HG03045 (cell line): ENCODE measurements at regions not wholly inside any gene's neighbourhood (a gene's known extent, or its start where the extent isn't known, plus 50 kb on each side); places are given as distances from the start of the nearest gene placed in this dataset.
"Not testable (repeated sequence)": the region's sequence is repeated elsewhere in the genome, so short reads cannot be mapped to it uniquely, and the experiment has no call there.

ENCODE experiments used
- ATAC-seq: cut with Tn5 transposase; IDR thresholded peaks from one replicate; pipeline ENCODE4 v1.9.1; 2021; ENCODE audit warnings: mild to moderate bottlenecking, moderate library complexity; ENCODE audit not compliant: unreplicated experiment

DNA sequence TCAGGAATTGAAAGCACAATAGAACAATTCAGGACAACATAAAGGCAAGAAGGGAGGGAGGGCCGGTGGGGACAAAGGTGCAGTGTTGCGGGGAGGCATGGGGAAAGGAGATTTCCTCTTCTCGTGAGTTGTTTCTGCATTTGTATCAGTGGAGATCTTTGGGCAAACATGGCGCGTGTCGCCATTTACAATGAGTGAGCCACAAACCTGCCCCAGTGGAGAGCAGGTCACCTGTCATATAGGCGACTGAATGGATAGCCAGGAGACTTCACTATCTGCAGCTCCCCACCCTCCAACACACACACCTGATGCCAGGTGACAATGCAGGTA lies 87.7 kb upstream of the SLC45A1 start:
- ATAC-seq, result no peak

DNA sequence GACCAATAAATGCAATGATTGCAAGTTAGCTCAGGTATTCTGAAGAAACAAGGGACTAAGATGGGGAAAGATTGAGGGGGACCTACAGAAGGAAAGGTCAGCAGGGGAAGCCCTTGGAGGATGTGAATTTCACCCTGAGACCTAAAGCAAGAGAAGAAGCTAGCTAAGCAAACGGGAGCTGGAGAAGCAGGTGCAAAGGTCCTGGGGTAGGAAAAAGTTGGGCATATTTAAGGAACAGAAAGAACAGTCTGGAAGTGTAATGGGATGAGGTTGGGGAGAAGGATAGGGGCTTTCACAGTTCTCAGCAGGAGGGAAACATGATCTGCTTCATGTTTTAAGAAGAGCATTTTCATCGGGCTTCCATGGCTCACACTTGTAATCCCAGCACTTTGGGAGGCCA lies 89.7 kb upstream of the SLC45A1 start:
- no peak for ATAC-seq

GRCh38 chr1:8227674-8228073 lies 90.2 kb upstream of the SLC45A1 start:
- not testable (repeated sequence) for ATAC-seq

DNA sequence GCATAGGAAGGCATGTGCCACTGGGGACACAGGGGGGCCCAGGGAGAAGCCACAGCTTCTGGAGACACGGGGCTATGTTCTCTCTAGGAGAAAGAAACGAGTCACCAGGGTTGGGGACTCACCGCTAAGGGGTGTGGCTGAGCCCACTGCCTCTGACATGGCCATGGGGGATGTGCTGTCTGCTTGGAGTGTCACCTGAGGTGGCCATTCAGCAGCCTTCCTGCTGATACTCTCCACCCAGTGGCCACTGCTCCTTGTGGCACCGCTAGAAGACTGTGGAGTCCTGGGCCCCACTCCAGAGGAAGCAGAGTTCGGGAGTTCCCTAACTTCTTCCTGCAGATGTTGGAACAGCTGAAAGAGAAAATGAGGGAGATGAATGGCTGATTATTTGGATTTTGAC lies 91.2 kb upstream of the SLC45A1 start:
- ATAC-seq, result no peak

DNA sequence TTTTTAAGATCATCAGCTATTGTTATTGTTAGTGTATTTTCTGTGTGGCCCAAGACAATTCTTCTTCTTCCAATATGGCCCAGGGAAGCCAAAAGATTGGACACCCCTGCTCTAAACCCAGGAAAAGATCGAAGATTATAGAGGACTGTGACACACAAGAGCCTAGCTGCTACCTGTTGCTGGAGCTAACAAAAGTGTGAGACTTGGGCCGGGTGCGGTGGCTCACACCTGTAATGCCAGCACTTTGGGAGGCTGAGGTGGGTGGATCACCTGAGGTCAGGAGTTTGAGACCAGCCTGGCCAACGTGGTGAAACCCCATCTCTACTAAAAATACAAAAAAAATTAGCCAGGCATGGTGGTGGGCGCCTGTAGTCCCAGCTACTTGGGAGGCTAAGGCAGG lies 91.9 kb upstream of the SLC45A1 start:
- not testable (repeated sequence) for ATAC-seq

GRCh38 chr1:8223526-8223925 lies 94.4 kb upstream of the SLC45A1 start:
- no peak for ATAC-seq

DNA sequence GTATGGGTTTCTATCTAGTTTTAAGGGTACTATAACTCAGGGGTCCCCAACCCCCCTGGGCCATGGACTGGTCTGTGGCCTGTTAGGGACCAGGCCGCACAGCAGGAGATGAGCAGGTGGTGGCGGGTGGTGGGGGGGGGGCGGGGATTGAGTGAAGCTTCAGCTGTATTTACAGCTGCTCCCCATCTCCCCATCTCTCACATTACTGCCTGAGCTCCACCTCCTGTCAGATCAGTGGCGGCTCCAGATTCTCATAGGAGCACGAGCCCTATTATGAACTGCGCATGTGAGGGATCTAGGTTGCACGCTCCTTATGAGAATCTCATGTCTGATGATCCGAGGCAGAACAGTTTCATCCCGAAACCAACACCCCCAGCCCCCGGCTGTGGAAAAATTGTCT lies 95.1 kb upstream of the SLC45A1 start:
- ATAC-seq, result no peak

DNA sequence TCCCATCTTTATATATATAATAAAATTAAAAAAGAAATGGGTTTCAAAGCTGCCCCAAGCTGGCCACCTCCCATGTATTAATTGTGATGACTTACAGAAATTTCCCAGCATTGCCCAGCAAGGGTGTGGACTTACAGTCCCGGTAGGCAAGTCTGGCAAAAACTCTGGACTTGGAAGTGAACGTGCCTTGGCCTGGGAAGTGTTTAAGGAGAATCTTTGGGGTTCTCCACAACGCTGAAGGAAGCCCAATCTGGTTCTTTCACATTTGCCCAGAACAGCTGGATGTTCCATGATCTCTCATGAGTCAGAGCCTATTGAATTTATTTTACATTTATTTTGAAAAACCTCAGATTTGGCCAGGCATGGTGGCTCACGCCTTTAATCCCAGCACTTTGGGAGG lies 98.4 kb upstream of the SLC45A1 start:
- ATAC-seq, result no peak

GRCh38 chr1:8218351-8219092 lies 99.4 kb upstream of the SLC45A1 start:
- no peak for ATAC-seq

DNA sequence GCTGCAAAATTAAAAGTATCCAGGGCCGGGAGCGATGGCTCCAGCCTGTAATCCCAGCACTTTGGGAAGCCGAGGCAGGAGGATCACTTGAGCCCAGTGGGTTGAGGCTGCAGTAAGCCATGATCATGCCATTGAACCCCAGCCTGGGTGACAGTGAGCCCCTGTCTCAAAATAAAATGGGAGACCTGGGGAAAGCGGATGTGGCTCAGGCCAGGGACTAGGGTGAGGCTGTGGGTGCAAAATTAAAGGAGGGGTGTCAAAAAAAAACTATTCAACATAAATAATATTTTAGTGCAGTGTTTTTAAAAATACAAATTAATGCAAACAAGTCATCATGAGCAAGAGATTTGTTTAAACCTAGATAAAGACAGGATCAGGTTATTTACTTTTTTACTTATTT lies 100.1 kb upstream of the SLC45A1 start:
- no peak for ATAC-seq

DNA sequence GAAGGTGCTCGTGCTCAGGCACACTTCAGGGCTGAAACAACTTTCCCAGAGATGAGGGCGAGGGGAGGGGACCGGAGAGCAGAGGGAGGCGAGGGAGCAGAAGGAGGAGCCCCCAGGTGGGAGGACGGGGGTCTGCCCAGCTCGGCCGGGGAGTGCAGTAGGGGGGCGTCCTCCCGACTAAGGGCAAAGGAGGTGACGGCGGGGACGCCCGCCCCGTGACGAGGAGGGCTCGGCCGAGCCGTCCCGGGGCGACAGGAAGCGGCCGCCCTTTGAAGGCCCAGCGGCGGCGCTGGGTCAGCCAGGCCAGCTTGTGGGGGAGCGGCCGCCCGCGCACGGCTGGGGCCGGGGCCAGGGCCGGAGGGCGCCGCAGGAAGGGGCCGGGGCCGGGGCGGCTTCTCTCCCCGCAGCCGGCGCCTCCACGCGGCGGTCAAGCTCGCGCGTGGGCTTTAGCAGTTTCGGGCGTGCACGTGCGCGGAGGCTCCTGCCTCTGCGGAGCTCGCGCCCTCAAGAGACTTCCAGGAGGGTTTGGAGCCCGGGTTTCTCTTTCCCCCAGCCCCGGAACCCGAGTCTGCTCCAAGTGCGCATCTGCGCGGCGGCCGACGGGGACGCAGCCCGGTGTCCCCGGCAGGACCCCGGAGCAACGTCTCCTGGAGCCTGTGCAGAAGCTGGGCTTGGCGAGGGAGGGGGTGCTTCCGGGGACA lies 100.8 kb upstream of the SLC45A1 start:
- ATAC-seq, result no peak

GRCh38 chr1:8216005-8216404 lies 101.9 kb upstream of the SLC45A1 start:
- no peak for ATAC-seq

- no peak for ATAC-seq
Measured at GRCh38 chr1:8214501-8215173, 103.3 kb upstream of the SLC45A1 start.

DNA sequence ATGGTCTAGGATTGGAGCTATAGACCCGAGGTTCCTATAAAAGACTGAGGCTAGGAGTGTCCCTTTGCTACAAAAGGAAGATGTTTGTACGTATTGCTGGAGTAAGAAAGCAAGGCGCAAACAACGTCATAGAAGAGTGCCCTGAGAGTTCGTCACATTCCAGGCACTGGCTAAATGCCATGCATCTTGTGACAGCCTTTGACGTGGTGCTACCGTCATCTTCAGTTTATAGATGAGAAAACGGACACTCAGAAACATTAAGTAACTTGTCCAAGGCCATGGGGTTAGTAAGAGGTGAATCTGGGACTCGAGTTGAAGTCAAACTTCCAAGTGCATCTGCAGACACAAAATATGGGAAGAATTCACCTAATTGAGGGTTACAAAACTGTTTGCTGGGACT lies 104.2 kb upstream of the SLC45A1 start:
- ATAC-seq, result no peak

DNA sequence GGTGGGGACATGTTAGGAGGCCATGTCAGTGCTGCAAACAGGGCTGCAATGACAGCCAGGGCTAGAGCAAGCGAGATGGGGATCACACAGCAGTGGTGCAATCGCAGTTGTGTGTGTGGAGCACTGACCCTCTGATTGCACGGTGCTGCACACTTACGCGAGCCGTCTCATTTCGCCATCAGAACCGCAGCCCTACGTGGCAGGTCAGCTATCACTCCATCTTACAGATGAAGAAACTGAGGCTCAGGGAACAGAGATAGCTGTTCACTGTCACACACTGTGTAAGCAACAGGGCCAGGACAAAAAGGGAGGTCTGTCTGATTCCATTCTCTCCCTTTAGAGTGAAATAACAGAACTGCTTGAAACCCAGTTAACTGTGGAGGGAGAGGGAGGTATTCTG lies 104.8 kb upstream of the SLC45A1 start:
- ATAC-seq, result no peak

DNA sequence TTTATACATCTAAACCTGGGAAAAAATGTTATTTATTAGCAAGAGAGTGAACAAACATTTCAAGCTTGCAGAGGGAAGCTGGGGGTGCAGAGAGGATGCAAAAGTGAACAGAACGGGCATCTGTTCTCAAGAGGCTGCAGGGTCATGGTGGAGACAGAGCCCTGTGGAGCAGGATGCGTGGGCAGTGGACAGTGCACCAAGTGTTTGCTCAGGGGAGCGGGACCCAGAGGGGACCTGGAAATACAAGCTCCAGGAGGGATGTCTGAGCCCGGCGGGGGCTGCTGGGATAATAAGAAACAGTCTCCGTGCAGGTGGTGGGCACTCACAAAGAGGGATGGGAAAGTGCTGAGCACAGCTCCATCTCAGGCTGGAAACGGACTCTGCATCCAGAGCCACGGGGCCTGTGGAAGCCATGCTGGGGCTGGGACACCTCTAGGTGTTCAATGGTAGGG lies 105.3 kb upstream of the SLC45A1 start:
- ATAC-seq, result no peak

GRCh38 chr1:8211883-8212579 lies 105.9 kb upstream of the SLC45A1 start:
- ATAC-seq, result no peak

- ATAC-seq, result no peak
Measured at GRCh38 chr1:8211251-8211882, 106.5 kb upstream of the SLC45A1 start.

- no peak for ATAC-seq
Measured at GRCh38 chr1:8207202-8207601, 110.7 kb upstream of the SLC45A1 start.

- no peak for ATAC-seq
Measured at GRCh38 chr1:8206391-8206790, 111.5 kb upstream of the SLC45A1 start.

DNA sequence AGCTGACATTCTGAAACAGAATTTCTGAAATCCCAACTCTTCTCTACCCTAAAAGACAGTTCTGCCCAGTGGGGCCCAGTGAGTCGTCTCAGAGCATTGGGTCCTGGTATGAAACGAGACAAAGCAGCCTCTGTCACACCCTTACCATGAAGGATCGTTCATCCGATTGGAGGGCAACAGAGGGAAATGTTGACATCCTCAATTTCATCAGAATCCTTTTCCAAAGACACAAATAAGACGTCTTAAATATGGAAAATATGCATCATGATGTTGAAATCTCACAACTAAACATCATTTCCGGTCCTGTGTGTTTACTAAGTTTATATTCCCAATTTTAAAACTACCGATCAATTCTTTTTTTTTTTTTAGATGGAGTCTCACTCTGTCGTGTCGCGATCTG lies 112.1 kb upstream of the SLC45A1 start:
- no peak for ATAC-seq
